ENCODE measurements at regions not wholly inside any gene's neighbourhood (a gene's known extent, or its start where the extent isn't known, plus 50 kb on each side); places are given as distances from the start of the nearest gene placed in this dataset.
"Not testable (repeated sequence)": the region's sequence is repeated elsewhere in the genome, so short reads cannot be mapped to it uniquely, and the experiment has no call there.

DNA sequence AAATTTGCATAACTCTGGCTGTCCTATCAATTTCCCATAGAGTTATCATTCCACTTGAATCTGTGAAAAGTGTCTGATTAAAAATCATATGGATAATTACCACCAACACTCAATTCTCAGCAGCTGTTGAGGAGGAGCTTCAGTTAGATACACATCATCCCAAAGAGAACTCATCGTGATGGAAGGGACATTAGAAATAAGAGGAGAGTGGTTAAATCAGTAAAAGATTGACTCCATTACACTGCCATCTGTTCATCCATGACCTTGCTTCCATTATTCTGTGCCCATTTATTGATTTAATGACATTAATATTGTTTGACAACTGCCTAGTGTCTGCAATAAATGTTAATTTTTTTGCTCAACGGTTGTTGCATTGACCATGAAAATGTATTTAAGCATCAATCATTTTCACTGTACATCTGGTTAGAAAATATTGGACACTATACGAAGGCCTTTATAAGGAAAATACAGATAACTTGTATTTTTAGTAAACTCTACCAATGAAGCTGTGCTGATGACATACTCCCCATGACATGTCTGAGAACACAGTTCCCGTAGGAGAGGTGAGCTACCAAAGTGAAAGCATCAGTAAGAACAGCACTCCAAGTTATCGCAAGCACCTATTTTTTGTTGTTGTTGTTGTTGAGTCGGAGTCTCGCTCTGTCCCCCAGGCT lies 152.7 kb downstream of the SPATA31A6 start:
- H3K4me3 ChIP-seq; ATAC-seq; H3K4me1 ChIP-seq; H3K27me3 ChIP-seq; DNase-seq; H3K9me3 ChIP-seq; intact Hi-C loops (cut with DNase I); H3K27ac ChIP-seq; H3K36me3 ChIP-seq: not testable (repeated sequence)

DNA sequence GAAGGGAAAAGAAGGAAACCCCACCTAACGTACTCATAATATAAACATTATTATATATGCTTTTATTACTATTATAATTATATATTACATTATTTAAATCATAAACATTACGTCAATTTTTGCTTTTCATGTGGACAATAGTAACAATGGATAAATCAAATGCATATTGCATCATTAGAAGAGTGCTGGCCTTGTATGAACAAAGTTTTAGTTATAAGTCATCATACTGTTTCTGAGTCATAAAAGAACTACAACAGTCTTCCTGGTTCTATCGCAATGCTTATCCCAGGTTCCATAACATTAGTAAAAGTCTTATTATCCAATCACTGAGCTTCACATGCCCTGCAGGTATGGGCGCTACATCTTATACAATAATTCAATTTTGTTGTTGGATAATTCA lies 154.8 kb downstream of the SPATA31A6 start:
- DNase-seq; intact Hi-C loops (cut with DNase I); H3K27ac ChIP-seq; ATAC-seq; H3K36me3 ChIP-seq; H3K27me3 ChIP-seq; H3K4me3 ChIP-seq; H3K4me1 ChIP-seq; H3K9me3 ChIP-seq: not testable (repeated sequence)

DNA sequence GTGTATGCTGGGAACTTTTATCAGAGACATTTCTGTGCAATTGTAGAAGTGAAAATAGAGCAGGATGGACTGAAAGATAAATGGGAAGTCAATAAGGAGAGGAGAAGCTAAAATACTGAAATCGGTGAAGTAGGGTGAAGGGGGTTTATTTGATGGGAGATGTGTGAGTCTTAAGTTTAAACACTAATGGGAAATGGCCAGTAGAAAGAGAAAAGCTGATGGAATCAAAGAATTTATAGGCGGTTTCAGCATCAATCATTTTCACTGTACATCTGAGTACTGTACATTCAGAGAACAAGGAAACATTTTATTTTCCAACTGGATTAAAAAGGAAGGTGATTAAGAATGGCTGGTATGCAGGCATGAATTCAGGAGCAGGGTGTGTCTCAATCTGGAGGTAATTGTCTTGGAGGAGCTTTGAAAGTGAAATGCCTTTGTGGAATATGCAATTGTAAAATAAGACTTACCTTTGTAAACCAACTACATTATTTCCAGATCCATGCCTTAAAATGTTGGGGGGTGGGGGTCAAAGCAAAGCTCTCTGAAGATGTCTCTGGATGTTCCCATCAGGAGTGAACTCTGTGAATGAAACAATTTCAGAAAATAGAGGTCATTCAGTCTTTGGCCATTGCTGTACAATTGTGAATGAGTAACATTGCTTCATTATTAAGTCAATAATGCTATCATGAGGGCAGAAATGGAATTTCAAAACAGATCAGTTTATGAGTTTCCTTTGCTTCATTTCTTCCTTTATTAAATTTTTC lies 156.4 kb downstream of the SPATA31A6 start:
- ATAC-seq: peak; percentile 63
- H3K27ac ChIP-seq; H3K4me3 ChIP-seq; H3K4me1 ChIP-seq; DNase-seq; H3K36me3 ChIP-seq; H3K9me3 ChIP-seq; H3K27me3 ChIP-seq; intact Hi-C loops (cut with DNase I): not testable (repeated sequence)

DNA sequence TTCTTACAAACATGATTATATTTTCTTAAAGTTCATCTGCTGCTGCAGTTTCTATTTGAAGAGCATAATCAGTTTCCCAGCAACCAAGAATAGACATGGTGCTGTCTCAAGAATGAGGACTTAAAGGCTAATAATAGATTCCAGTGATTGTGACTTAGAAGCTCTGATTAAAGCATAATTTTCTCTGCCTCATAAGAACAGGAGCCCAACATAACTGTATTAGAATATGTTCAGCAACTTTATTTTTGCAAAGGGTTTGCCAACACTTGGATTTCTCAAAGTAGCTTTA lies 156.9 kb downstream of the SPATA31A6 start:
- ATAC-seq; H3K27ac ChIP-seq; intact Hi-C loops (cut with DNase I); H3K4me3 ChIP-seq; DNase-seq; H3K27me3 ChIP-seq; H3K36me3 ChIP-seq; H3K9me3 ChIP-seq; H3K4me1 ChIP-seq: not testable (repeated sequence)

DNA sequence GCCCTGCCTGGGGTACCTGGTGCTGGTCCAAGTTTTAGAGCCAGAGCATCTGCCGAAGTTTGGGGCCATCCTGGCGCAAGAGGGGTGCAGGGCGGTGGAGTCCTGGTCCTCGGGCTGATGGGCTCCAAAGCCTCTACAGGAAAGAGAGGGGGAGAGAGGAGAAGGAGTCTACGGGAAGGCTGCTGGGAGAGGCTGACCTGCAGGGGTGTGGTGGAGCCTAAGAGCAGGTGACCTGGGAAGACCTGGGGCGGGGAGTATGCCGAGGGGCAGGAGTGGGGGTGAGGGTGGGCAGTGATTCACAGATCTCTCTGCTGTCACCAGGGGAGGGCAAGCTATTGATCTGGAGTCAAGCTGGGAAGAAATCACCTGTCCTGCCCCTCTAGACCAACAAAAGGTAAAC lies 158.4 kb downstream of the SPATA31A6 start:
- H3K4me3 ChIP-seq; H3K4me1 ChIP-seq; H3K9me3 ChIP-seq; intact Hi-C loops (cut with DNase I); H3K27me3 ChIP-seq; ATAC-seq; DNase-seq; H3K36me3 ChIP-seq; H3K27ac ChIP-seq: not testable (repeated sequence)

DNA sequence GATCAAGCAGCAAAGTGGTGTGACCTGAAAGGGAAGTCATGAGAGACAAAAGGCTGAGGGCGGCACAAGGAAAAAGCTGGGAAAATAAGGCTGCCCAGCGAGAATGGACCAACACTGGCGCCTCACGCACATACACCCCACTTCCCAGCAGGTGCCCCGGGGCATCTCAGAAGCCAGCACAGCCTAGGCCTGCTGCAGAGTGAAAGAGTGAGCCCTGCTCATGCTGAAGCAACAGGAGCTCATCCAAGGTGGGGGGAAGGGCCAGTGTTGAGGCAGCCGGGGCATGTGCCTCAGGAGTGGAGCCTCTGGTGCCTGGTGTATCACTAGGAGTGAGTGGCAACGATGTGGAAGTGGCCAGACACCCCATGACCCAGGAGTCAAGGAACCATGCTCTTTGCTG lies 158.8 kb downstream of the SPATA31A6 start:
- H3K4me1 ChIP-seq; H3K27me3 ChIP-seq; H3K9me3 ChIP-seq; H3K4me3 ChIP-seq; H3K27ac ChIP-seq; ATAC-seq; H3K36me3 ChIP-seq; intact Hi-C loops (cut with DNase I); DNase-seq: not testable (repeated sequence)

DNA sequence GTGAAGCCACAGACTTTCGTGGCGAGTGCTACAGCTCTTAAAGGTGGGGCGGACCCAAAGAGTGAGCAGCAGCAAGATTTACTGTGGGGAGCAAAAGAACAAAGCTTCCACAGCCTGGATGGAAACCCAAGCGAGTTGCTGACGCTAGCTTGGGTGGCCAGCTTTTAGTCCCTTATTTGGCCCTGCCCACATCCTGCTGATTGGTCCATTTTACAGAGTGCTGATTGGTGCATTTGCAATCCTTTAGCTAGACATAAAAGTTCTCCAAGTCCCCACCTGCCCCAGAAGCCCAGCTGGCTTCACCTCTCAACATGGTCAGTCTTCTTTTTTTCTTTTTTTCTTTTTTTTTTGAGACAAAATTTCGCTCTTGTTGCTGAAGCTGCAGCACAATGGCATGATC lies 161.0 kb downstream of the SPATA31A6 start:
- H3K27me3 ChIP-seq; H3K4me3 ChIP-seq; DNase-seq; H3K9me3 ChIP-seq; ATAC-seq; H3K36me3 ChIP-seq; H3K27ac ChIP-seq; intact Hi-C loops (cut with DNase I); H3K4me1 ChIP-seq: not testable (repeated sequence)

DNA sequence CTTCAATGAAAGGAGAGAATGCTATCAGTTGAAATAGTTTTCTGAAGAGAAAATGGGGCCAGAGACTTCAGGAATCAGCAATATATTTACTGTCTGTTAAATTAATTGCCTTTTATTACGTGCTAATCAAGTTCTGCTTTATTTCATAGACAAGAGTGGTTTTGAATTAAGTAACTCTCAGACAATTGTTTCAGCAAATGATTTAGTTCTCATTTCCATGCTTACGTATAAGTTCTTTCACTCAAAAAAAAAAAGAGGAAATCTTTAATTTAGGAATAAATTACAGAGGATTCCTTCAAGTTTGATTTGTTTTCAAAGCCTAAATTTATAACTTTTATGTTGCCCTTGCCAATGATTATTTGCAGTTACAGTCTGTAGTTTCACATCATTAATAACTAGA lies 163.5 kb downstream of the SPATA31A6 start:
- H3K27ac ChIP-seq; H3K9me3 ChIP-seq; H3K36me3 ChIP-seq; H3K4me3 ChIP-seq; intact Hi-C loops (cut with DNase I); H3K4me1 ChIP-seq; ATAC-seq; DNase-seq; H3K27me3 ChIP-seq: not testable (repeated sequence)

DNA sequence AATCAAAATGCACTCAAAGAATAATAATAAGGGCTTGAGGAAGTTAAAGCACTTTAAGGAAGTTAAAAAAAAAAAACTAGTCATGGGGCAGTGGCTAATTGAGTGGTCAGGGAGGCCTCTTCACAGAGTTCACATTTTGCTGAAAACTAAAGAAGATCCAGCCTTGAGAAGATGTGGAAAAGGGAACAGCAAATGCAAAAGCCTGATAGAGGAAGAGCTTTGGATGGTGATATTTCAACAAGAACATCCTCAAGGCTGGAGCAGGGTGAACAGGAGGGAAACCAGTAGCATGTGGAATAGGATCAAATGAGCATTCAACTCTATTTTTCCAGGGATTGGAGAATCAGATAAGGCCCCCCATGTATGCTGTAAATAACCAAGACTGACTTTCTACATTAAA lies 165.7 kb downstream of the SPATA31A6 start:
- peak; percentile 34 for ATAC-seq
- H3K36me3 ChIP-seq: not testable (repeated sequence)

DNA sequence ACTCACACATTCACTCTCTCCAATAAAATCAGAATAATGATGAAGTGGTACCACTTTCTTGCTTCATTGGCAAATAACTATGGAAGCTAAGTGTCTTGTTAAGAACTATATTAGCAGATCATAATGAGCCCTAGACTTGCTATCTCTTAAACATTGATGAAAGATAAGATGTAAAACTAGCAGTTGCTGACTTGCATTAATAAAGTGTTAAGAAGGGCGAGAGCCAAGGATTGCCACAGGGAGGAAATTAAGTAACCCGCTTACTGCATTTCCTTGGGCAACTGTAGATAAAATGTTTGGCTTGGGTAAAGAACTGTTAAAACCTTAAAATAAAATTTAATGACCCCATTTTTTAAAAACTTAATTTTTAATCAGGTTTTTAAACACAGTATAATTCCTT lies 167.0 kb downstream of the SPATA31A6 start:
- intact Hi-C loops (cut with DNase I); DNase-seq; H3K27me3 ChIP-seq; H3K4me3 ChIP-seq; H3K9me3 ChIP-seq; H3K27ac ChIP-seq; H3K4me1 ChIP-seq; H3K36me3 ChIP-seq: not testable (repeated sequence)
- peak; percentile 14 for ATAC-seq

More for the DNA sequence above, 165.7 kb downstream of the SPATA31A6 start:
- DNase-seq; H3K27me3 ChIP-seq; intact Hi-C loops (cut with DNase I); H3K27ac ChIP-seq; H3K9me3 ChIP-seq; H3K4me3 ChIP-seq; H3K4me1 ChIP-seq: not testable (repeated sequence)

DNA sequence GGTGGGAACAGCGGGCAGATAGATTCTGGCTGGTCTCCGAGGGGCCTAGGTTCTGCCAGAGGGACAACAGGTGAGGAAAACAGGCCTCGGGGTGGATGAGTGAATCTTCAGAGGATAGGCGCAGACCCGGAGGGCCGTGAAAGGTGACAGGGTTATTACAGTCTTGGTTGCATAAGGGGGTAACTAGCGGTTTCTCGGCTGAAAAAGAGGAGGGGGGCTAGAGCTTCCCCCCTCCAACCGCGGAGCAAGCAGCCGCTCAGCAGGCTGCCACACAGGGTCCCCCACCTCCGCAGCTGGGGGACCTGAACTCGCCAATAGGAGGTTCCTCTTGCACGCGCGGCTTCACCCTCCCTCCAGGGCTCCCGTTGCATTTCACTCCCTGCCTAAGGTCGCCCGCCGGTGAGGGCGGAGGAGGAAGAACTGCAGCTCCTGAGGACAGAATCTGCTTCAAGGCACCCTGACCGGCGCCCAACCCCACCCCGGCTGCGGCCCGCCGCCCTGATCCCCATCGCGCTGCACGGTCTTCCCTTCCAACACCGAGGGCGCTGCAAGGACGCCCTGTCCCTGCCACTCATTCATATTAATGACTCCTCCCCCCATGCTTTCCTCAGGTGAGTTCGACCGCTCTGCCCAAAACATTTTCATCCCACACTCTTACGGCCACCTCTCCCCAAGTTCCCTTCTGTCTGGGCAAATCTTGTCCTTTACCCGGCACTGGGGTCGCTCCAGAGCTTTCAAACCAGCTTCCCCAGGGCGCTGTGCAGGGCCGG lies 174.3 kb downstream of the SPATA31A6 start:
- ATAC-seq: not testable (repeated sequence)

DNA sequence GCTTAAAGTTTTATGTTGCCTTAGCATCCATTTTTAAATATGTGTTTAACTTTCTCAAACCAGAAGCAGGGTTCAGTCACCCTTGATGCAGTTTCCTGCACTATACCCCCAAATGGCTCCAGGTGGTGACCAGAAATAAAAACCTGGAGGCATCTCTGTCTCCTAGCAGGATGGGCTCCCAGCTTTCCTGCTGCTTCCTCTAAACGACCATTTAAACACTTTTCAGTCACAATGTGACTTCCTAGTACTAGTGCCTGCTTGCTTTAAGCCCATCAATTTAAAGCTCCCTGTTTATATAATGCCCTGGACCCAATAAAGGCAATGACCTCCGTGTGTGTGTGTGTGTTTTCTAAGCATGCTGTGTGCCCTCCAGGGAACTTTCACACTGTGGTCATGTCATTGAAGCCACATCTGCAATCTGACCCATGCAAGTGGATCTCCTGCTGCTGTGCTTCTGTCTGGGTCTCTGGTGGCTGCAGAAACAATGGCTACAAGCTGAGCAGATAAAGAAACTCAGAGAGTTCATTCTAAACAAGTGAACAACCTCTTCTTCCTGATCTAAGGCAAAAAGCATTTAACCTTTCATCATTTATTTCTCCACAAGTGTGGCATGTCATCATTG lies 175.3 kb downstream of the SPATA31A6 start:
- intact Hi-C loops (cut with DNase I); H3K9me3 ChIP-seq; H3K4me1 ChIP-seq; H3K4me3 ChIP-seq; ATAC-seq; H3K27ac ChIP-seq; H3K36me3 ChIP-seq; DNase-seq: not testable (repeated sequence)
- peaks cover 0 to 12% of the 10 kb centered on the region in 2 donors for H3K27me3 ChIP-seq

More for the DNA sequence above, 174.3 kb downstream of the SPATA31A6 start:
- peaks cover 0 to 12% of the 10 kb centered on the region in 2 donors for H3K27me3 ChIP-seq
- H3K4me3 ChIP-seq; H3K36me3 ChIP-seq; intact Hi-C loops (cut with DNase I); H3K9me3 ChIP-seq; H3K4me1 ChIP-seq; H3K27ac ChIP-seq; DNase-seq: not testable (repeated sequence)
